CD4-positive, alpha-beta T cell (primary cell): ENCODE measurements at regions not wholly inside any gene's neighbourhood (a gene's known extent, or its start where the extent isn't known, plus 50 kb on each side); places are given as distances from the start of the nearest gene placed in this dataset.

Source experiments
- ATAC-seq: fragments of 200-7000 bp; cut with Tn5 transposase; one replicate; pipeline ENCODE4 v1.10.0; 2022; ENCODE audit warnings: mild to moderate bottlenecking; ENCODE audit not compliant: poor library complexity
- CTCF ChIA-PET: fragments of 350-600 bp; sonication (Branson Sonifier 250); formaldehyde crosslinking; loops from one replicate; lab custom pipeline; 2021; ENCODE audit warnings: antibody characterized with exemption, inconsistent platforms; lab: Charles Lee
- POLR2A ChIA-PET: fragments of 350-600 bp; sonication (Branson Sonifier 250); formaldehyde crosslinking; loops from one replicate; lab custom pipeline; 2021; ENCODE audit warnings: antibody characterized with exemption, inconsistent platforms; lab: Charles Lee
- DNase-seq, 14 experiments: peaks; one replicate each; pipeline ENCODE4 v3.0.0-alpha.2; 2013 to 2020; ENCODE audit warnings: mixed read lengths in 2 of 14
- H3K27ac ChIP-seq, 2 donors: one replicate each; pipeline versions ENCODE4 v1.5.1 to v1.7.0; 2013; ENCODE audit warnings: low read length in 2 of 2, low read depth in 1 of 2, mild to moderate bottlenecking in 1 of 2
- H3K27me3 ChIP-seq, 2 experiments: 1 replicate in 1 of 2; 2 replicates in 1 of 2; pipeline versions ENCODE4 v1.6.1 to v1.7.0; 2013; ENCODE audit warnings: low read length in 2 of 2, control low read depth in 1 of 2, mild to moderate bottlenecking in 1 of 2, moderate library complexity in 1 of 2; ENCODE audit not compliant: insufficient read depth in 2 of 2, control insufficient read depth in 1 of 2
- H3K36me3 ChIP-seq: one replicate; pipeline ENCODE4 v1.6.1; 2013; ENCODE audit warnings: low read length, control low read depth; ENCODE audit not compliant: insufficient read depth
- H3K4me1 ChIP-seq: one replicate; pipeline ENCODE4 v1.6.1; 2013; ENCODE audit warnings: low read length, control low read depth; ENCODE audit not compliant: insufficient read depth
- H3K4me3 ChIP-seq: one replicate; pipeline ENCODE4 v1.5.1; 2013; ENCODE audit warnings: mild to moderate bottlenecking, low read length, moderate library complexity
- H3K9me3 ChIP-seq, 2 experiments: 1 replicate in 1 of 2; 2 replicates in 1 of 2; pipeline versions ENCODE4 v1.6.1 to v1.7.0; 2013; ENCODE audit warnings: low read length in 2 of 2, mild to moderate bottlenecking in 2 of 2, control low read depth in 1 of 2, moderate library complexity in 1 of 2; ENCODE audit not compliant: control insufficient read depth in 1 of 2, insufficient read depth in 1 of 2
- H3K27ac Mint-ChIP-seq: one replicate; pipeline ENCODE4 v1.8.0; 2020; ENCODE audit warnings: mixed read lengths
- H3K27me3 Mint-ChIP-seq: one replicate; pipeline ENCODE4 v1.8.0; 2021; ENCODE audit warnings: mixed read lengths
- H3K36me3 Mint-ChIP-seq: one replicate; pipeline ENCODE4 v1.8.0; 2021; ENCODE audit warnings: low read depth, mixed read lengths
- H3K4me1 Mint-ChIP-seq: one replicate; pipeline ENCODE4 v1.8.0; 2021; ENCODE audit warnings: low read depth, mixed read lengths
- H3K4me3 Mint-ChIP-seq: one replicate; pipeline ENCODE4 v1.8.0; 2020; ENCODE audit warnings: mild to moderate bottlenecking, mixed read lengths
- H3K9me3 Mint-ChIP-seq: one replicate; pipeline ENCODE4 v1.8.0; 2020; ENCODE audit warnings: mixed read lengths
- intact Hi-C, 2 experiments: fragments of 100-400 bp; cut with DNase I in 1 of 2; cut with micrococcal nuclease in 1 of 2; formaldehyde crosslinking; loops; one replicate each; pipeline versions ENCODE4 v1.15.1 to v1.9.0; 2023 to 2025; cut with DNase I, micrococcal nuclease
- TF ChIP-seq, protein P1 (sequence below): fragments of 200-600 bp; IDR thresholded peaks from one replicate; pipeline ENCODE4 v1.8.0; 2022; ENCODE audit warnings: antibody characterized with exemption, mild to moderate bottlenecking

DNA sequence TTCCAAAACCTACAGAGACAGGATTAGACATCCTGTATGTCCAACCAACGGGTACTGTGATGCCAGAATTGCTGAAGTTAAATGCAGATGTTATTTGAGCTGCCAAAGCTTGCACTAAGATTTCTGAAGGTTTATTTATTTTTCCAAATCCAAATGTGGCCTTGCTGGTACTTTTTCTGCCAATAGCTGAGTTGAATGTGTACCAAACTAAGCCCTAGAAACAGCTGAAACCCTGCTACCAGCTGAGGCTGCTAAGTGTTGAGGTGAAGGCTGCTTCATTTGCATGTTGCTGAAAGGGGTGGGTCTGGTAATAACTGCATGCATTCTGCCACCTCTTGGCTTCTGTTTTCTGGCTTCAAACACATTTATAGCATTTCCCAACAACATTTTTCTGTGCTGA, 366.5 kb downstream of the FAT4 start:
- Histone ChIP-seq H3K27ac (no peak overlapping the region), H3K36me3 (no peaks in the 10 kb centered on the region), H3K4me1 (no peaks in the 10 kb centered on the region), H3K4me3 (no peak overlapping the region), H3K27me3 (no peaks in the 10 kb centered on the region), H3K9me3 (peaks cover 0 to 13% of the 10 kb centered on the region in 2 experiments)
- intact Hi-C loops: no loop called here
- H3K4me1 Mint-ChIP-seq: no peaks in the 10 kb centered on the region
- ChIA-PET POLR2A (no interaction called here), CTCF (no interaction called here)
- no peak for DNase-seq
- H3K9me3 Mint-ChIP-seq: peaks cover 3% of the 10 kb centered on the region
- no peaks in the 10 kb centered on the region for H3K27me3 Mint-ChIP-seq
- no peaks in the 10 kb centered on the region for H3K36me3 Mint-ChIP-seq
- no peak for ATAC-seq
- TF ChIP-seq, protein P1, sequence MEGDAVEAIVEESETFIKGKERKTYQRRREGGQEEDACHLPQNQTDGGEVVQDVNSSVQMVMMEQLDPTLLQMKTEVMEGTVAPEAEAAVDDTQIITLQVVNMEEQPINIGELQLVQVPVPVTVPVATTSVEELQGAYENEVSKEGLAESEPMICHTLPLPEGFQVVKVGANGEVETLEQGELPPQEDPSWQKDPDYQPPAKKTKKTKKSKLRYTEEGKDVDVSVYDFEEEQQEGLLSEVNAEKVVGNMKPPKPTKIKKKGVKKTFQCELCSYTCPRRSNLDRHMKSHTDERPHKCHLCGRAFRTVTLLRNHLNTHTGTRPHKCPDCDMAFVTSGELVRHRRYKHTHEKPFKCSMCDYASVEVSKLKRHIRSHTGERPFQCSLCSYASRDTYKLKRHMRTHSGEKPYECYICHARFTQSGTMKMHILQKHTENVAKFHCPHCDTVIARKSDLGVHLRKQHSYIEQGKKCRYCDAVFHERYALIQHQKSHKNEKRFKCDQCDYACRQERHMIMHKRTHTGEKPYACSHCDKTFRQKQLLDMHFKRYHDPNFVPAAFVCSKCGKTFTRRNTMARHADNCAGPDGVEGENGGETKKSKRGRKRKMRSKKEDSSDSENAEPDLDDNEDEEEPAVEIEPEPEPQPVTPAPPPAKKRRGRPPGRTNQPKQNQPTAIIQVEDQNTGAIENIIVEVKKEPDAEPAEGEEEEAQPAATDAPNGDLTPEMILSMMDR: no peak
- no peak overlapping the region for H3K27ac Mint-ChIP-seq
- H3K4me3 Mint-ChIP-seq: no peak overlapping the region

DNA sequence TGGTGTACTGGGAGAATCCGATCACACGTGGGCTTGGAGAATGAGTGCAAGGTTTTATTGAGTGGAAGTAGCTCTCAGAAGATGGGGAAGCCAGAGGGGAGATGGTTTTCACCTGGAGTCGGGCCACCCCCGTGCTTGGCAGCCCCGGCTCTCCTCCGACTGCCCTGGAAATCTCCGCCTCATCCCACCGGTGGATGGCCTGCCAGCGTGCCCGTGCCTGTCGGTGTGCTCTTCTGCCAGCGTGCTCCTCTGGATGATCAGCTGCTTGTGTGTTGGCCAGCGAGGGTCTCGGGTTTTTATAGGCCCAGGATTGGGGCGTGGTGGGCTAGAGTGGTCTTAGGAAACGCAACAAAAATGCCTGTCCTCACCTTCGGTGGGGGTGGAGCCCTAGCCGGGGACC, 368.0 kb downstream of the FAT4 start:
- no peaks in the 10 kb centered on the region for H3K4me1 ChIP-seq
- intact Hi-C loops: no loop called here
- Mint-ChIP-seq H3K4me3 (no peak overlapping the region), H3K36me3 (no peaks in the 10 kb centered on the region), H3K9me3 (peaks cover 3% of the 10 kb centered on the region), H3K27me3 (no peaks in the 10 kb centered on the region), H3K4me1 (no peaks in the 10 kb centered on the region), H3K27ac (no peak overlapping the region)
- H3K27ac ChIP-seq: no peak overlapping the region
- H3K9me3 ChIP-seq: peaks cover 0 to 7% of the 10 kb centered on the region in 2 experiments
- DNase-seq (no peak), ATAC-seq (no peak)
- ChIA-PET CTCF (no interaction called here), POLR2A (no interaction called here)
- no peaks in the 10 kb centered on the region for H3K36me3 ChIP-seq
- TF ChIP-seq, protein P1: no peak
- H3K4me3 ChIP-seq: no peak overlapping the region
- H3K27me3 ChIP-seq: no peaks in the 10 kb centered on the region

DNA sequence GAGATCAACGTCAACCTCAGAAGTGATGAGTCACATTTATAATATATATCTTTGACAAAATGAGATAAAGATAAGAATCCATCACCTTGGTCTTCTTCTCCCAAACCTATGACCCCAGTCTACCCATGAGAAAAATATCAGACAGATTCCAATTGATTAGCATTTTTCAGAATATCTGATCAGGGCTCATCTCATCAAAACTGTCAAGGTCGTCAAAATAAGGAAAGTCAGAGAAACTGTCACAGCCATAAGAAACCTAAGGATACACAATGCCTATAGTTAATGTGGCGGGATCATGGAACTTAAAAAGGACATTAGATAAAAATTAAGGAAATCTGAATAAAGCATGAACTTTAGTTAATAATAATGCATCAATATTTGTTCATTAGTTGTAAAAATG, 374.1 kb downstream of the FAT4 start:
- Histone ChIP-seq H3K4me3 (no peak overlapping the region), H3K27ac (no peak overlapping the region), H3K36me3 (no peaks in the 10 kb centered on the region), H3K27me3 (no peaks in the 10 kb centered on the region), H3K4me1 (no peaks in the 10 kb centered on the region), H3K9me3 (no peaks in the 10 kb centered on the region)
- Mint-ChIP-seq H3K4me1 (no peaks in the 10 kb centered on the region), H3K9me3 (peaks cover 2% of the 10 kb centered on the region), H3K4me3 (no peak overlapping the region), H3K36me3 (no peaks in the 10 kb centered on the region), H3K27ac (no peak overlapping the region), H3K27me3 (no peaks in the 10 kb centered on the region)
- ChIA-PET CTCF (no interaction called here), POLR2A (no interaction called here)
- TF ChIP-seq, protein P1: no peak
- ATAC-seq (no peak), DNase-seq (no peak)
- intact Hi-C loops: no loop called here
